Activated CD4-positive, alpha-beta memory T cell treated with anti-CD3 and anti-CD28 coated beads, Interleukin-2, amount 10 ng/mL, durations not matched to agents 7 days and 5 days (primary cell): ENCODE measurements at regions not wholly inside any gene's neighbourhood (a gene's known extent, or its start where the extent isn't known, plus 50 kb on each side); places are given as distances from the start of the nearest gene placed in this dataset.

Experiments used
- CTCF ChIA-PET: fragments of 350-600 bp; sonication (Branson Sonifier 250); formaldehyde crosslinking; loops from one replicate; lab custom pipeline; 2021; ENCODE audit warnings: antibody characterized with exemption, inconsistent platforms; lab: Charles Lee
- POLR2A ChIA-PET: fragments of 350-600 bp; sonication (Branson Sonifier 250); formaldehyde crosslinking; loops from one replicate; lab custom pipeline; 2021; ENCODE audit warnings: antibody characterized with exemption; lab: Charles Lee
- DNase-seq: peaks from one replicate; pipeline ENCODE4 v3.0.0-alpha.2; 2020
- H3K27ac Mint-ChIP-seq: one replicate; pipeline ENCODE4 v1.8.0; 2021; ENCODE audit warnings: mild to moderate bottlenecking, mixed read lengths
- H3K27me3 Mint-ChIP-seq: one replicate; pipeline ENCODE4 v1.8.0; 2021; ENCODE audit warnings: mixed read lengths
- H3K36me3 Mint-ChIP-seq: one replicate; pipeline ENCODE4 v1.8.0; 2021; ENCODE audit warnings: low read depth, mixed read lengths
- H3K4me1 Mint-ChIP-seq: one replicate; pipeline ENCODE4 v1.8.0; 2021; ENCODE audit warnings: mixed read lengths
- H3K4me3 Mint-ChIP-seq: one replicate; pipeline ENCODE4 v1.8.0; 2021; ENCODE audit warnings: mild to moderate bottlenecking, mixed read lengths
- H3K9me3 Mint-ChIP-seq: one replicate; pipeline ENCODE4 v1.8.0; 2021; ENCODE audit warnings: mixed read lengths

- H3K27me3 Mint-ChIP-seq = peaks cover 16% of the 10 kb centered on the region
- CTCF ChIA-PET = no interaction called here
Measured at GRCh38 chr17:6213859-6214258, 143.7 kb downstream of the WSCD1 start.

GRCh38 chr17:6212766-6213165, 142.6 kb downstream of the WSCD1 start:
- H3K27me3 Mint-ChIP-seq = peaks cover 8% of the 10 kb centered on the region
- CTCF ChIA-PET = no interaction called here
- no peaks in the 10 kb centered on the region for H3K4me1 Mint-ChIP-seq
- H3K36me3 Mint-ChIP-seq = no peaks in the 10 kb centered on the region
- H3K4me3 Mint-ChIP-seq = no peak overlapping the region
- no peak overlapping the region for H3K27ac Mint-ChIP-seq
- no peaks in the 10 kb centered on the region for H3K9me3 Mint-ChIP-seq
- no peak for DNase-seq
- POLR2A ChIA-PET = no interaction called here

More at GRCh38 chr17:6213859-6214258, 143.7 kb downstream of the WSCD1 start:
- POLR2A ChIA-PET = no interaction called here
- no peak for DNase-seq
- Mint-ChIP-seq H3K4me3 (no peak overlapping the region), H3K36me3 (no peaks in the 10 kb centered on the region), H3K27ac (no peak overlapping the region), H3K9me3 (no peaks in the 10 kb centered on the region), H3K4me1 (no peaks in the 10 kb centered on the region)

- no peaks in the 10 kb centered on the region for H3K36me3 Mint-ChIP-seq
- no peaks in the 10 kb centered on the region for H3K4me1 Mint-ChIP-seq
- CTCF ChIA-PET = no interaction called here
- H3K9me3 Mint-ChIP-seq = no peaks in the 10 kb centered on the region
- no peak overlapping the region for H3K27ac Mint-ChIP-seq
- POLR2A ChIA-PET = no interaction called here
- no peak for DNase-seq
- H3K4me3 Mint-ChIP-seq = no peak overlapping the region
- peaks cover 4% of the 10 kb centered on the region for H3K27me3 Mint-ChIP-seq
Measured at GRCh38 chr17:6209829-6210228, 139.7 kb downstream of the WSCD1 start.

- no peak overlapping the region for H3K27ac Mint-ChIP-seq
- POLR2A ChIA-PET = no interaction called here
Measured at GRCh38 chr17:6208608-6209180, 138.5 kb downstream of the WSCD1 start.

GRCh38 chr17:6205525-6205924, 135.3 kb downstream of the WSCD1 start:
- Mint-ChIP-seq H3K27me3 (peaks cover 4% of the 10 kb centered on the region), H3K9me3 (no peaks in the 10 kb centered on the region), H3K4me1 (no peaks in the 10 kb centered on the region), H3K4me3 (no peak overlapping the region), H3K27ac (no peak overlapping the region), H3K36me3 (no peaks in the 10 kb centered on the region)
- no peak for DNase-seq
- ChIA-PET CTCF (no interaction called here), POLR2A (no interaction called here)

More at GRCh38 chr17:6208608-6209180, 138.5 kb downstream of the WSCD1 start:
- Mint-ChIP-seq H3K4me3 (no peak overlapping the region), H3K36me3 (no peaks in the 10 kb centered on the region), H3K27me3 (peaks cover 4% of the 10 kb centered on the region), H3K9me3 (no peaks in the 10 kb centered on the region), H3K4me1 (no peaks in the 10 kb centered on the region)
- no peak for DNase-seq
- CTCF ChIA-PET = no interaction called here

- H3K4me1 Mint-ChIP-seq = no peaks in the 10 kb centered on the region
- POLR2A ChIA-PET = no interaction called here
- no peaks in the 10 kb centered on the region for H3K36me3 Mint-ChIP-seq
- no peaks in the 10 kb centered on the region for H3K9me3 Mint-ChIP-seq
- no peak for DNase-seq
- no peak overlapping the region for H3K27ac Mint-ChIP-seq
- H3K4me3 Mint-ChIP-seq = no peak overlapping the region
- peaks cover 4% of the 10 kb centered on the region for H3K27me3 Mint-ChIP-seq
- CTCF ChIA-PET = no interaction called here
Measured at GRCh38 chr17:6205033-6205432, 134.9 kb downstream of the WSCD1 start.

- ChIA-PET CTCF (no interaction called here), POLR2A (no interaction called here)
- H3K27me3 Mint-ChIP-seq = peaks cover 6% of the 10 kb centered on the region
- H3K27ac Mint-ChIP-seq = no peak overlapping the region
- no peak for DNase-seq
- H3K9me3 Mint-ChIP-seq = no peaks in the 10 kb centered on the region
- no peaks in the 10 kb centered on the region for H3K36me3 Mint-ChIP-seq
- no peaks in the 10 kb centered on the region for H3K4me1 Mint-ChIP-seq
- no peak overlapping the region for H3K4me3 Mint-ChIP-seq
Measured at GRCh38 chr17:6204203-6204722, 134.1 kb downstream of the WSCD1 start.

- H3K27me3 Mint-ChIP-seq = peaks cover 4% of the 10 kb centered on the region
- DNase-seq = no peak
- peaks cover 4% of the 10 kb centered on the region for H3K9me3 Mint-ChIP-seq
- no peak overlapping the region for H3K4me3 Mint-ChIP-seq
- POLR2A ChIA-PET = no interaction called here
- H3K4me1 Mint-ChIP-seq = no peaks in the 10 kb centered on the region
- CTCF ChIA-PET = no interaction called here
- H3K36me3 Mint-ChIP-seq = no peaks in the 10 kb centered on the region
- H3K27ac Mint-ChIP-seq = no peak overlapping the region
Measured at GRCh38 chr17:6196355-6196754, 126.2 kb downstream of the WSCD1 start.

- Mint-ChIP-seq H3K4me1 (no peaks in the 10 kb centered on the region), H3K27ac (no peak overlapping the region), H3K27me3 (peaks cover 4% of the 10 kb centered on the region), H3K4me3 (no peak overlapping the region), H3K9me3 (peaks cover 4% of the 10 kb centered on the region), H3K36me3 (no peaks in the 10 kb centered on the region)
- POLR2A ChIA-PET = no interaction called here
- no peak for DNase-seq
- CTCF ChIA-PET = no interaction called here
Measured at GRCh38 chr17:6195123-6195522, 124.9 kb downstream of the WSCD1 start.

GRCh38 chr17:6191405-6192324, 121.5 kb downstream of the WSCD1 start:
- H3K4me3 Mint-ChIP-seq = no peak overlapping the region
- peaks cover 4% of the 10 kb centered on the region for H3K9me3 Mint-ChIP-seq
- no peaks in the 10 kb centered on the region for H3K4me1 Mint-ChIP-seq
- no peak for DNase-seq
- H3K27me3 Mint-ChIP-seq = no peaks in the 10 kb centered on the region
- ChIA-PET CTCF (no interaction called here), POLR2A (no interaction called here)
- no peaks in the 10 kb centered on the region for H3K36me3 Mint-ChIP-seq
- H3K27ac Mint-ChIP-seq = no peak overlapping the region

- Mint-ChIP-seq H3K27me3 (peaks cover 5% of the 10 kb centered on the region), H3K27ac (no peak overlapping the region), H3K4me3 (no peak overlapping the region), H3K36me3 (no peaks in the 10 kb centered on the region), H3K4me1 (no peaks in the 10 kb centered on the region), H3K9me3 (no peaks in the 10 kb centered on the region)
- CTCF ChIA-PET = no interaction called here
- POLR2A ChIA-PET = no interaction called here
- no peak for DNase-seq
Measured at GRCh38 chr17:6187836-6188235, 117.7 kb downstream of the WSCD1 start.

- CTCF ChIA-PET = no interaction called here
- Mint-ChIP-seq H3K36me3 (no peaks in the 10 kb centered on the region), H3K27me3 (peaks cover 5% of the 10 kb centered on the region), H3K4me3 (no peak overlapping the region), H3K9me3 (no peaks in the 10 kb centered on the region), H3K4me1 (no peaks in the 10 kb centered on the region), H3K27ac (no peak overlapping the region)
- POLR2A ChIA-PET = no interaction called here
- DNase-seq = no peak
Measured at GRCh38 chr17:6186998-6187397, 116.8 kb downstream of the WSCD1 start.

GRCh38 chr17:6184508-6184907, 114.3 kb downstream of the WSCD1 start:
- peaks cover 5% of the 10 kb centered on the region for H3K27me3 Mint-ChIP-seq
- H3K27ac Mint-ChIP-seq = no peak overlapping the region
- H3K4me1 Mint-ChIP-seq = no peaks in the 10 kb centered on the region
- CTCF ChIA-PET = no interaction called here
- no peaks in the 10 kb centered on the region for H3K36me3 Mint-ChIP-seq
- no peak overlapping the region for H3K4me3 Mint-ChIP-seq
- no peak for DNase-seq
- POLR2A ChIA-PET = no interaction called here
- no peaks in the 10 kb centered on the region for H3K9me3 Mint-ChIP-seq
